Spleen (tissue), 11 donors: ENCODE measurements at regions not wholly inside any gene's neighbourhood (a gene's known extent, or its start where the extent isn't known, plus 50 kb on each side); places are given as distances from the start of the nearest gene placed in this dataset.

Experiments used
- DNase-seq: peaks from one replicate; pipeline ENCODE4 v3.0.0-alpha.2; 2020
- H3K27ac ChIP-seq, 8 donors: fragments of 200-600 bp; sonication (generic) in 7 of 8; 1 replicate in 4 of 8; 2 replicates in 4 of 8; pipeline versions ENCODE4 v1.5.0 to v1.8.0; 2016 to 2021; ENCODE audit warnings: inconsistent platforms in 4 of 8, mild to moderate bottlenecking in 4 of 8, moderate library complexity in 1 of 8
- H3K27me3 ChIP-seq, 7 donors: fragments of 200-600 bp; sonication (generic) in 6 of 7; replicated peaks in 1 of 7; 1 replicate in 4 of 7; 2 replicates in 3 of 7; pipeline versions ENCODE4 v1.5.0 to v1.8.0; 2016 to 2021; ENCODE audit warnings: inconsistent platforms in 3 of 7, mild to moderate bottlenecking in 1 of 7
- H3K36me3 ChIP-seq, 6 donors: fragments of 200-600 bp; sonication (generic) in 5 of 6; 1 replicate in 4 of 6; 2 replicates in 2 of 6; pipeline versions ENCODE4 v1.5.0 to v1.8.0; 2016 to 2021; ENCODE audit warnings: inconsistent platforms in 2 of 6
- H3K4me1 ChIP-seq, 6 donors: fragments of 200-600 bp; sonication (generic) in 5 of 6; 1 replicate in 3 of 6; 2 replicates in 3 of 6; pipeline versions ENCODE4 v1.5.0 to v1.8.0; 2016 to 2021; ENCODE audit warnings: inconsistent platforms in 3 of 6
- H3K4me3 ChIP-seq, 8 donors: fragments of 200-600 bp; sonication (generic) in 7 of 8; 1 replicate in 4 of 8; 2 replicates in 4 of 8; pipeline versions ENCODE4 v1.5.0 to v1.8.0; 2016 to 2021; ENCODE audit warnings: inconsistent platforms in 4 of 8, mild to moderate bottlenecking in 4 of 8, moderate library complexity in 2 of 8
- H3K9me3 ChIP-seq, 8 donors: fragments of 200-600 bp; sonication (generic) in 7 of 8; 1 replicate in 4 of 8; 2 replicates in 4 of 8; pipeline versions ENCODE4 v1.5.0 to v1.8.0; 2016 to 2021; ENCODE audit warnings: inconsistent platforms in 4 of 8
- POLR2A ChIP-seq, 3 donors: fragments of 450-650 bp; IDR thresholded peaks; one replicate each; pipeline ENCODE4 v1.5.1; 2017; ENCODE audit warnings: antibody characterized with exemption in 3 of 3, mild to moderate bottlenecking in 1 of 3
- POLR2AphosphoS5 ChIP-seq, 3 donors: sonication (generic); formaldehyde crosslinking; IDR thresholded peaks; one replicate each; pipeline ENCODE4 v1.5.1; 2017; ENCODE audit warnings: antibody characterized with exemption in 3 of 3
- WGBS, 5 donors: extraction: QIAGEN DNeasy Blood & Tissue Kit in 3 of 5; methylation state at CpG; one replicate each; pipeline versions ENCODE4 v1.1.5 to v1.1.7; 2013 to 2018; 5-methylcytosine and 5-hydroxymethylcytosine counted together
- intact Hi-C: fragments of 100-400 bp; cut with DNase I; formaldehyde crosslinking; loops from one replicate; pipeline ENCODE4 v1.15.0; 2023; ENCODE audit warnings: low total_unique reads
- TF ChIP-seq, protein P1 (sequence below), 11 experiments: fragments of 200-600 bp in 7 of 11; fragments of 450-650 bp in 4 of 11; sonication (generic) in 4 of 11; IDR thresholded peaks in 8 of 11; conservative IDR thresholded peaks in 3 of 11; 1 replicate in 7 of 11; 2 replicates in 4 of 11; pipeline versions ENCODE4 v1.4.0 to v1.8.0; 2016 to 2021; ENCODE audit warnings: antibody characterized with exemption in 11 of 11, inconsistent platforms in 4 of 11, mild to moderate bottlenecking in 1 of 11
- donor health status: healthy with polysubstance abuse.
- donor health status: DM: no; HTN: no; CAD: no; lungs with moderate emphysema.
- donor health status: DM: no; HTN: no; CAD: no.
- donor health status: Bipolar disorder and iron deficiency.
- donor health status: healthy.
- donor health status: DM: no; HTN: no; CAD: no.
- donor health status: DM: yes; HTN: yes; CAD: no.

DNA sequence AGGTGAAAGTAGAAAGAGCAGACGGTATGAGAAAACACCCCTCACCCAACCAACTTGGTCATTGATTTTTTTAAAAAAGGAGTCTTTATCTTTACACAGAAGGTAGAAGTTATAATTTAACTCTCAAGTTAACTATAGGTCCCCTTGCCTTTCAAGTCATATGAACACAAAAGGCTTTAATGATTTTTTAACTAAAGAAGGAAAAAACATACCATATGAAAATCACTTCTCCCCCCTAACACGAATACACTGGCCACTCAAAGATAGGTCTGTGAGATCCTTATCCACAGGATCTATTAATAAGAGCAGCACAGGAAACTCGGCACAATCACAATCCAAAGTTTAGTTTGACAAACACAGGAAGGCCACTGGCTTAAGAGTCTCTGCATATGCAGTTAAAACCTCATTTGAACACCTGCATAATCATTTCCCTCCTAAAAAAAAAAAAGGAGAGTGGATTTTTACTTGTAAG, 138.0 kb downstream of the ENC1 start:
- Histone ChIP-seq H3K9me3 (no peaks in the 10 kb centered on the region), H3K27ac (no peak overlapping the region), H3K36me3 (no peaks in the 10 kb centered on the region), H3K27me3 (no peaks in the 10 kb centered on the region), H3K4me3 (no peak overlapping the region), H3K4me1 (peaks cover 0 to 7% (median 0%) of the 10 kb centered on the region in 6 donors)
- WGBS, 5 donors: 32 to 47% (median 36%) methylated on average over 3 of the region's 3 CpGs
- DNase-seq: no peak
- TF ChIP-seq POLR2A (IDR thresholded peaks at IDR 0.05): no peak
- intact Hi-C loops: no loop called here

DNA sequence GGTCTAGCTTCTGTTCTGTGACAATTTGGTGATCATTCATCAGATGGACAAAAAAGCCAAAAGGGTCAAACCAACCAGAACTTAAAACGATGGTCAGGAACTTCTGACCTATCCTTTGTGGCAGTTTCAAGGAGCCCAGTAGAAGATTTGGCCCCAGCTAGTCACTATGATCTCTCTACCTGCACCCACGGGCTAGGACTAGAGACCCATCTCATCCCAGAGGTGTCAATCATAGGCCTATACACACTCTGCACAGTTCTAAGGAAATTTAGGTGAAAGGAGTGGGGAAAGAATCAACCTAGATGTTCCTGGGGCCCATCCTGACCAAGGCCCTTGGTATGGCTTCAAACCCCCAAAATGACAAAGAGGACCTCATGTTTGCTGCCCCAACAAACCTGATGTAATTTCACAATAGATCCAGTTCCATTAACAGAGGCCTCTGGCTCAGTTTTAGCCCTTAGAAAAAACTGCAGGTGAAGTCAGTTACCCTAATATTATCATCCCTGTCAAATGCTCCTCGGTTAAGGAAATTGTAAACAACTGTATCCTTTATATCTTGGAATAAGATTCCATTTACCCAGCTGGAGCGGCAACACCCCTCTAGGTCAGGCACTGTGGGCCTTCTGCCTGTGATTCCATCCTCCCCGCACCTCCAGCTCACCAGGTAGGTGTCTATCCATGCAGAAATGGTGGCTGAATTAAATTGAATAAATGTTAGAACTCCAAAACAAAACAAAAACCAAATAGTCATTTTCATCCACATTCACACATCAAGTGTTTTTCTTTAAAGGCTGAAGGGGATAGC, 138.7 kb downstream of the ENC1 start:
- 80 to 89% (median 85%) methylated on average over 5 of the region's 5 CpGs for WGBS, 5 donors
- Histone ChIP-seq H3K9me3 (no peaks in the 10 kb centered on the region), H3K27me3 (no peaks in the 10 kb centered on the region), H3K4me1 (peaks cover 0 to 7% (median 0%) of the 10 kb centered on the region in 6 donors), H3K36me3 (no peaks in the 10 kb centered on the region), H3K27ac (no peak overlapping the region), H3K4me3 (no peak overlapping the region)
- TF ChIP-seq POLR2A (IDR thresholded peaks at IDR 0.05): no peak
- TF ChIP-seq, protein P1, sequence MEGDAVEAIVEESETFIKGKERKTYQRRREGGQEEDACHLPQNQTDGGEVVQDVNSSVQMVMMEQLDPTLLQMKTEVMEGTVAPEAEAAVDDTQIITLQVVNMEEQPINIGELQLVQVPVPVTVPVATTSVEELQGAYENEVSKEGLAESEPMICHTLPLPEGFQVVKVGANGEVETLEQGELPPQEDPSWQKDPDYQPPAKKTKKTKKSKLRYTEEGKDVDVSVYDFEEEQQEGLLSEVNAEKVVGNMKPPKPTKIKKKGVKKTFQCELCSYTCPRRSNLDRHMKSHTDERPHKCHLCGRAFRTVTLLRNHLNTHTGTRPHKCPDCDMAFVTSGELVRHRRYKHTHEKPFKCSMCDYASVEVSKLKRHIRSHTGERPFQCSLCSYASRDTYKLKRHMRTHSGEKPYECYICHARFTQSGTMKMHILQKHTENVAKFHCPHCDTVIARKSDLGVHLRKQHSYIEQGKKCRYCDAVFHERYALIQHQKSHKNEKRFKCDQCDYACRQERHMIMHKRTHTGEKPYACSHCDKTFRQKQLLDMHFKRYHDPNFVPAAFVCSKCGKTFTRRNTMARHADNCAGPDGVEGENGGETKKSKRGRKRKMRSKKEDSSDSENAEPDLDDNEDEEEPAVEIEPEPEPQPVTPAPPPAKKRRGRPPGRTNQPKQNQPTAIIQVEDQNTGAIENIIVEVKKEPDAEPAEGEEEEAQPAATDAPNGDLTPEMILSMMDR (IDR thresholded peaks at IDR 0.05 in 8 of 11, conservative IDR thresholded peaks at IDR 0.05 in 3 of 11): no peak
- TF ChIP-seq POLR2AphosphoS5 (IDR thresholded peaks at IDR 0.05): no peak
- DNase-seq: no peak
- intact Hi-C loops: no loop called here

- WGBS, 5 donors: 77 to 90% (median 86%) methylated on average over 9 of the region's 9 CpGs
Measured at GRCh38 chr5:74500110-74500917, 140.2 kb downstream of the ENC1 start.

GRCh38 chr5:74499256-74500050, 141.1 kb downstream of the ENC1 start:
- intact Hi-C loops: no loop called here
- Histone ChIP-seq H3K4me3 (no peak overlapping the region), H3K9me3 (no peaks in the 10 kb centered on the region), H3K4me1 (peaks cover 0 to 7% (median 0%) of the 10 kb centered on the region in 6 donors), H3K27me3 (no peaks in the 10 kb centered on the region), H3K27ac (no peak overlapping the region), H3K36me3 (no peaks in the 10 kb centered on the region)
- WGBS, 5 donors: 72 to 79% (median 78%) methylated on average over 4 of the region's 4 CpGs
- no peak for DNase-seq
- TF ChIP-seq POLR2AphosphoS5 (IDR thresholded peaks at IDR 0.05) (no peak), POLR2A (IDR thresholded peaks at IDR 0.05) (no peak)

More at GRCh38 chr5:74500110-74500917, 140.2 kb downstream of the ENC1 start:
- Histone ChIP-seq H3K4me3 (no peak overlapping the region), H3K9me3 (no peaks in the 10 kb centered on the region), H3K27ac (no peak overlapping the region), H3K36me3 (no peaks in the 10 kb centered on the region), H3K4me1 (peaks cover 0 to 7% (median 0%) of the 10 kb centered on the region in 6 donors), H3K27me3 (no peaks in the 10 kb centered on the region)
- intact Hi-C loops: no loop called here
- no peak for DNase-seq
- no peak for TF ChIP-seq POLR2AphosphoS5 (IDR thresholded peaks at IDR 0.05)
- TF ChIP-seq, protein P1 (IDR thresholded peaks at IDR 0.05 in 8 of 11, conservative IDR thresholded peaks at IDR 0.05 in 3 of 11): no peak
- no peak for TF ChIP-seq POLR2A (IDR thresholded peaks at IDR 0.05)
